HCT116 (cell line): ENCODE measurements at regions not wholly inside any gene's neighbourhood (a gene's known extent, or its start where the extent isn't known, plus 50 kb on each side); places are given as distances from the start of the nearest gene placed in this dataset.
"Not testable (repeated sequence)": the region's sequence is repeated elsewhere in the genome, so short reads cannot be mapped to it uniquely, and the experiment has no call there.

Source experiments
- ATAC-seq: fragments of 200-7000 bp; cut with Tn5 transposase; 2 replicates; pipeline ENCODE4 v1.9.1; 2020; ENCODE audit warnings: mild to moderate bottlenecking, moderate library complexity
- BruUV-seq: library from RNA; stranded (reverse); fragments of 400-500 nt; replicated peaks from 2 replicates; lab custom pipeline; 2021; lab: Mats Ljungman, UMichigan
- CTCF ChIA-PET: fragments of 300-600 bp; sonication (Branson Sonifier 250); formaldehyde crosslinking; loops from one replicate; lab custom pipeline; 2021; ENCODE audit warnings: antibody characterized with exemption; lab: Charles Lee
- POLR2A ChIA-PET: fragments of 300-600, 350-600 bp; sonication (Branson Sonifier 250); formaldehyde crosslinking; loops from one replicate; lab custom pipeline; 2021; ENCODE audit warnings: antibody characterized with exemption; lab: Charles Lee
- RAD21 ChIA-PET, 2 experiments: fragments of 300-600 bp; sonication (Branson Sonifier 250); formaldehyde crosslinking; loops; one replicate each; lab custom pipeline; 2023; ENCODE audit warnings: low total read pairs in 2 of 2; ENCODE audit not compliant: uncharacterized antibody in 2 of 2, unreplicated experiment in 2 of 2, low non-redundant PET in 1 of 2; lab: Charles Lee
- DNase-seq: peaks from one replicate; pipeline ENCODE4 v3.0.0-alpha.2; 2010; ENCODE audit warnings: low read depth, low spot score
- H2AFZ ChIP-seq: fragments of 200-600 bp; shearing (Covaris generic), sonication (generic); 2 replicates; pipeline ENCODE4 v1.6.1; 2017; ENCODE audit warnings: low read depth, mixed run types, mixed read lengths, antibody characterized with exemption, low read length; ENCODE audit not compliant: poor library complexity, severe bottlenecking
- H3K27ac ChIP-seq: 2 replicates; pipeline ENCODE4 v1.5.1; 2012; ENCODE audit warnings: low read depth, low read length
- H3K27me3 ChIP-seq: fragments of 200-600 bp; sonication (generic); 2 replicates; pipeline ENCODE4 v1.6.1; 2016; ENCODE audit warnings: mixed run types, low read length, mixed read lengths; ENCODE audit not compliant: insufficient read depth
- H3K36me3 ChIP-seq, 2 experiments: fragments of 200-500 bp in 1 of 2; fragments of 200-600 bp in 1 of 2; sonication (Bioruptor generic) in 1 of 2; sonication (generic) in 1 of 2; 2 replicates each; pipeline versions ENCODE4 v1.5.1 to v1.6.1; 2014 to 2016; ENCODE audit warnings: low read length in 2 of 2, inconsistent platforms in 1 of 2, mixed read lengths in 1 of 2, mixed run types in 1 of 2; ENCODE audit not compliant: insufficient read depth in 2 of 2, control insufficient read depth in 1 of 2
- H3K4me1 ChIP-seq, 2 experiments: fragments of 200-600 bp in 1 of 2; sonication (generic) in 1 of 2; 2 replicates each; pipeline versions ENCODE4 v1.5.1 to v1.6.1; 2012 to 2017; ENCODE audit warnings: low read length in 2 of 2, inconsistent platforms in 1 of 2, mild to moderate bottlenecking in 1 of 2, mixed read lengths in 1 of 2, mixed run types in 1 of 2, moderate library complexity in 1 of 2; ENCODE audit not compliant: insufficient read depth in 2 of 2, control insufficient read depth in 1 of 2
- H3K4me2 ChIP-seq: fragments of 200-600 bp; sonication (generic); 2 replicates; pipeline ENCODE4 v1.6.1; 2017; ENCODE audit warnings: mixed run types, low read length, mixed read lengths
- H3K4me3 ChIP-seq, 2 experiments: fragments of 200-600 bp in 1 of 2; sonication (generic) in 1 of 2; replicated peaks in 1 of 2; 2 replicates each; pipeline ENCODE4 v1.5.1; 2011 to 2016; ENCODE audit warnings: low read length in 2 of 2, control low read depth in 1 of 2, low read depth in 1 of 2, mild to moderate bottlenecking in 1 of 2, mixed read lengths in 1 of 2, mixed run types in 1 of 2
- H3K79me2 ChIP-seq: fragments of 200-600 bp; sonication (generic); 2 replicates; pipeline ENCODE4 v1.6.1; 2017; ENCODE audit warnings: mild to moderate bottlenecking, mixed run types, low read length, moderate library complexity, mixed read lengths; ENCODE audit not compliant: insufficient read depth
- H3K9ac ChIP-seq: fragments of 200-600 bp; sonication (generic); 2 replicates; pipeline ENCODE4 v1.6.1; 2016; ENCODE audit warnings: low read length, mixed read lengths
- H3K9me2 ChIP-seq: fragments of 200-600 bp; sonication (generic), shearing (Covaris generic); 2 replicates; pipeline ENCODE4 v1.6.1; 2017; ENCODE audit warnings: mixed run types, mild to moderate bottlenecking, moderate library complexity; ENCODE audit not compliant: insufficient read depth
- H3K9me3 ChIP-seq, 2 experiments: fragments of 200-500 bp in 1 of 2; fragments of 200-600 bp in 1 of 2; sonication (Bioruptor generic) in 1 of 2; sonication (generic) in 1 of 2; 2 replicates each; pipeline ENCODE4 v1.6.1; 2014 to 2017; ENCODE audit warnings: low read length in 2 of 2, mixed read lengths in 2 of 2, inconsistent platforms in 1 of 2, low read depth in 1 of 2, mild to moderate bottlenecking in 1 of 2, mixed run types in 1 of 2, moderate library complexity in 1 of 2; ENCODE audit not compliant: control insufficient read depth in 1 of 2, insufficient read depth in 1 of 2
- H4K20me1 ChIP-seq: fragments of 200-600 bp; sonication (generic), shearing (Covaris generic); 2 replicates; pipeline ENCODE4 v1.6.1; 2017; ENCODE audit warnings: mixed run types, mild to moderate bottlenecking, moderate library complexity; ENCODE audit not compliant: insufficient read depth
- ATF3 ChIP-seq: IDR thresholded peaks from 2 replicates; pipeline ENCODE4 v1.6.1; 2012
- CBX3 ChIP-seq: IDR thresholded peaks from 2 replicates; pipeline ENCODE4 v1.6.1; 2012; ENCODE audit warnings: low read depth
- EGR1 ChIP-seq: IDR thresholded peaks from 2 replicates; pipeline ENCODE4 v1.6.1; 2012; ENCODE audit warnings: low read depth
- ELF1 ChIP-seq: IDR thresholded peaks from 2 replicates; pipeline ENCODE4 v1.6.1; 2012; ENCODE audit warnings: low read depth, borderline replicate concordance
- EZH2 ChIP-seq: fragments of 200-600 bp; sonication (generic); IDR thresholded peaks from 2 replicates; pipeline ENCODE4 v1.6.1; 2017; ENCODE audit warnings: antibody characterized with exemption, mixed run types
- JUND ChIP-seq: IDR thresholded peaks from 2 replicates; pipeline ENCODE4 v1.6.1; 2012
- SIN3A ChIP-seq: IDR thresholded peaks from 2 replicates; pipeline ENCODE4 v1.6.1; 2012; ENCODE audit warnings: low read depth
- TCF7L2 ChIP-seq: IDR thresholded peaks from 2 replicates; pipeline ENCODE4 v1.7.0; 2011; ENCODE audit warnings: borderline replicate concordance, inconsistent platforms; ENCODE audit not compliant: insufficient read depth, insufficient read length; ENCODE audit errors: extremely low read depth
- ZNF274 ChIP-seq: fragments of 200-500 bp; sonication (Bioruptor generic); IDR thresholded peaks from 2 replicates; pipeline ENCODE4 v1.6.1; 2014; ENCODE audit warnings: mild to moderate bottlenecking, low read depth, low read length, inconsistent platforms
- intact Hi-C: fragments of 100-400 bp; cut with micrococcal nuclease; formaldehyde crosslinking; loops from 2 replicates; pipeline ENCODE4 v1.10.0; 2022

GRCh38 chr14:37778135-37778943 is 182.9 kb downstream of the TTC6 start:
- Histone ChIP-seq H3K9ac (no peak overlapping the region), H2AFZ (no peak overlapping the region), H3K4me3 (no peak overlapping the region), H3K9me2 (no peaks in the 10 kb centered on the region), H3K36me3 (no peaks in the 10 kb centered on the region), H3K79me2 (no peaks in the 10 kb centered on the region), H3K27me3 (no peaks in the 10 kb centered on the region), H3K4me2 (no peak overlapping the region), H3K27ac (no peak overlapping the region), H3K4me1 (no peaks in the 10 kb centered on the region), H3K9me3 (no peaks in the 10 kb centered on the region), H4K20me1 (no peaks in the 10 kb centered on the region; the same call in 1 of the 2 replicates)
- DNase-seq (no peak), ATAC-seq (no peak)
- CTCF ChIA-PET, result no interaction called here
- no TSS peak for BruUV-seq
- POLR2A ChIA-PET, result no interaction called here
- no peak for TF ChIP-seq JUND
- TF ChIP-seq ELF1, result no peak
- TF ChIP-seq SIN3A, result no peak
- TF ChIP-seq ZNF274, result no peak
- no peak for TF ChIP-seq EGR1
- RAD21 ChIA-PET, result no interaction called here
- intact Hi-C loops, result no loop called here

GRCh38 chr14:37779480-37779879 is 184.1 kb downstream of the TTC6 start:
- ChIA-PET CTCF (no interaction called here), RAD21 (no interaction called here), POLR2A (no interaction called here)
- DNase-seq (no peak), ATAC-seq (no peak)
- no peaks in the 10 kb centered on the region for H3K36me3 ChIP-seq
- TF ChIP-seq ELF1, result no peak
- no peak for TF ChIP-seq EZH2
- no peak for TF ChIP-seq TCF7L2
- no peak for TF ChIP-seq ATF3
- no peak for TF ChIP-seq CBX3
- H3K9me3 ChIP-seq, result no peaks in the 10 kb centered on the region
- no peak overlapping the region for H2AFZ ChIP-seq
- no peak overlapping the region for H3K4me2 ChIP-seq
- no peaks in the 10 kb centered on the region; the same call in 1 of the 2 replicates for H4K20me1 ChIP-seq
- H3K9me2 ChIP-seq, result no peaks in the 10 kb centered on the region
- H3K9ac ChIP-seq, result no peak overlapping the region
- no peaks in the 10 kb centered on the region for H3K4me1 ChIP-seq
- no peaks in the 10 kb centered on the region for H3K79me2 ChIP-seq
- no TSS peak for BruUV-seq
- H3K4me3 ChIP-seq, result no peak overlapping the region
- intact Hi-C loops, result no loop called here
- no peak overlapping the region for H3K27ac ChIP-seq
- H3K27me3 ChIP-seq, result no peaks in the 10 kb centered on the region

GRCh38 chr14:37780731-37781130 is 185.3 kb downstream of the TTC6 start:
- DNase-seq, H2AFZ ChIP-seq, H3K9ac ChIP-seq, H3K4me1 ChIP-seq, H3K36me3 ChIP-seq, H3K4me3 ChIP-seq, CTCF ChIA-PET, H3K79me2 ChIP-seq, POLR2A ChIA-PET, BruUV-seq, H3K9me2 ChIP-seq, intact Hi-C loops, H3K27me3 ChIP-seq, H3K9me3 ChIP-seq, H3K27ac ChIP-seq, H4K20me1 ChIP-seq, RAD21 ChIA-PET, ATAC-seq, H3K4me2 ChIP-seq: not testable (repeated sequence)
